NB4 (cell line): ENCODE measurements at regions not wholly inside any gene's neighbourhood (a gene's known extent, or its start where the extent isn't known, plus 50 kb on each side); places are given as distances from the start of the nearest gene placed in this dataset.

Experiments
- DNase-seq: peaks from one replicate; pipeline ENCODE4 v3.0.0; 2010; ENCODE audit warnings: low read depth
- H3K4me3 ChIP-seq: one replicate; pipeline ENCODE4 v1.5.1; 2011; ENCODE audit warnings: mild to moderate bottlenecking, low read depth, low read length, moderate library complexity
- CTCF ChIP-seq: IDR thresholded peaks from one replicate; pipeline ENCODE4 v1.5.1; 2012; ENCODE audit warnings: low read depth, low read length
- MAX ChIP-seq: IDR thresholded peaks from 2 replicates; pipeline ENCODE4 v1.6.1; 2011; ENCODE audit warnings: low read depth, low read length
- MYC ChIP-seq: IDR thresholded peaks from 2 replicates; pipeline ENCODE4 v1.6.1; 2011; ENCODE audit warnings: low read depth, low read length
- POLR2A ChIP-seq: IDR thresholded peaks from 2 replicates; pipeline ENCODE4 v1.6.1; 2011; ENCODE audit warnings: mild to moderate bottlenecking; ENCODE audit not compliant: insufficient read length; ENCODE audit errors: extremely low read depth

- no peak for TF ChIP-seq MYC
- TF ChIP-seq MAX, result no peak
- no peak overlapping the region for H3K4me3 ChIP-seq
- DNase-seq, result no peak
Observed at GRCh38 chr21:22063140-22063539, 1064.9 kb downstream of the NCAM2 start.

- no peak for TF ChIP-seq CTCF
- no peak for TF ChIP-seq MAX
- no peak for TF ChIP-seq POLR2A
- TF ChIP-seq MYC, result no peak
- no peak for DNase-seq
- H3K4me3 ChIP-seq, result no peak overlapping the region
Observed at GRCh38 chr21:22076471-22076870, 1078.3 kb downstream of the NCAM2 start.

GRCh38 chr21:22083899-22084298 is 1085.7 kb downstream of the NCAM2 start:
- TF ChIP-seq CTCF (no peak), POLR2A (no peak), MAX (no peak), MYC (no peak)

GRCh38 chr21:22096314-22096713 is 1098.1 kb downstream of the NCAM2 start:
- no peak for DNase-seq
- H3K4me3 ChIP-seq, result no peak overlapping the region
- no peak for TF ChIP-seq MAX
- no peak for TF ChIP-seq POLR2A
- no peak for TF ChIP-seq MYC
- TF ChIP-seq CTCF, result no peak

More at GRCh38 chr21:22083899-22084298, 1085.7 kb downstream of the NCAM2 start:
- H3K4me3 ChIP-seq, result no peak overlapping the region
- DNase-seq, result no peak

- TF ChIP-seq MAX, result no peak
- TF ChIP-seq POLR2A, result no peak
- no peak for TF ChIP-seq MYC
- TF ChIP-seq CTCF, result no peak
- DNase-seq, result no peak
- no peak overlapping the region for H3K4me3 ChIP-seq
Observed at GRCh38 chr21:22106720-22107410, 1108.7 kb downstream of the NCAM2 start.

GRCh38 chr21:22115746-22116145 is 1117.5 kb downstream of the NCAM2 start:
- H3K4me3 ChIP-seq, result no peak overlapping the region
- TF ChIP-seq MAX (no peak), POLR2A (no peak), MYC (no peak), CTCF (no peak)
- DNase-seq, result no peak
